H54 (cell line): ENCODE measurements at regions not wholly inside any gene's neighbourhood (a gene's known extent, or its start where the extent isn't known, plus 50 kb on each side); places are given as distances from the start of the nearest gene placed in this dataset.

ENCODE experiments used
- DNase-seq: peaks from one replicate; pipeline ENCODE4 v3.0.0; 2011; ENCODE audit warnings: low spot score, mixed read lengths; ENCODE audit not compliant: insufficient read length
- FAIRE-seq: peaks from 3 replicates; lab custom pipeline; 2011; peaks lifted over from hg19 to GRCh38; lab: Jason Lieb, UNC
- POLR2A ChIP-seq: IDR thresholded peaks from 2 replicates; pipeline ENCODE4 v1.6.1; 2011; ENCODE audit warnings: low read depth, mild to moderate bottlenecking, low read length

GRCh38 chr10:2974083-2974482, 93.3 kb upstream of the PFKP start:
- FAIRE-seq, result no peak
- TF ChIP-seq POLR2A, result no peak
- DNase-seq, result no peak

GRCh38 chr10:2972810-2973209, 94.5 kb upstream of the PFKP start:
- DNase-seq, result no peak
- no peak for TF ChIP-seq POLR2A
- FAIRE-seq, result no peak

GRCh38 chr10:2972216-2972615, 95.1 kb upstream of the PFKP start:
- no peak for TF ChIP-seq POLR2A
- FAIRE-seq (no peak), DNase-seq (no peak)

DNA sequence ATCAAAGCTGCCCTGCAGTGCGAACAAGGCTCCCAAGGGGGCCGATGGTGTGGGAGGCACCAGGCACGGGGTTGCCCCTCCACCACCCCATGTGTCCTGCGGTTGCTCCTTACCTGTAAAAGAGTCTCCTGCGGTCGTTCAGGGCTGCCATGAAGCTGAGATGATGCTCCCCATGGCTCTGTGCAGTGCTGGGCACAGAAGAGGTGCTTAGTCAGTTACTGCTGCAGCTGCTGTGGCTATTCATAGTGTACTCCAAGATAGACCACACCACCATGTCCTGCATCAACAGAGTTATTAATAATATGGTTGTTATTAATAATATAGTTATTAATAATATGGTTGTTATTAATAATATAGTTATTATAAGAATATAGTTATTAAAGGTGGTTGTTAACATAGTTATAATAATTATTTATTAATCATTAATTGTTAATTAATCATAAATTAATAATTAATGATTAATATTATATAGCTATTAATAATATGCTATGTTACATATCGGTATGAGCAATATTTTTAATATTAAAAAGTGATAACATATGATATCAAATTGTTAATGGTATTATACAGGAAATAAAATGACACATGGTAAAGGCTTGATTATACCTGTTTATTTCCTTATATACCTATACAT, 97.0 kb upstream of the PFKP start:
- TF ChIP-seq POLR2A, result no peak
- DNase-seq (no peak), FAIRE-seq (no peak)

DNA sequence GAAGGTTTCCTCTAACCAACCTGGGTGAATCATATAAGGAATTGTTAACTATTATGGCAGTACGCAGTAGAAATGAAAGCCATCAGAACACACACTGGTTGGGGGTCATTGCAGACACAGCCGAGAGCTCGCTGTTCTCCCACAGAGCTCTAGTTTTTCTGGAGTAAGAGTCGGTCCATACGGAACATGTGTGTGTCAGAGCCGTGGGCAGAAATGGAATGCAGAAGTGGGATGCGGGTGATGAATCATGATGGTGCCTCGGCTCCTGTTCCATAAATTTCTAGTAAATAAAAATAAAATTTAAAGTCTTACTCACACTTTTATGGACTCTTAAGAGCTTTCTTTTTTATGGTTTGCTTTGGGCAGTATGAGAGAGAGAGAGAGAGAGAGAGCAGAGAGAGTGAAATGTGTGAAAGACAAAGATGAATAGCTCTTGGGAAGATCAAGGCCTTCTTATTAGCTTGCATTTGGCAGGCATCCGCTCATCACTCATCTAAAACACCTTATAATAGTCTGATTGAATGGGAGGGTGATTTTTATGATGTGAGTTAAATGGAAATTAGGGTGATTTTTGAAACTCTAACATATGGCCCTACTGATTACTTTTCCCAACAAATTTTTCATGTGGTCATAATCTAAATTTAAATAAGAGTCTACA, 98.8 kb upstream of the PFKP start:
- TF ChIP-seq POLR2A, result no peak
- DNase-seq (no peak), FAIRE-seq (no peak)

GRCh38 chr10:2966134-2966533, 101.2 kb upstream of the PFKP start:
- no peak for TF ChIP-seq POLR2A
- DNase-seq (no peak), FAIRE-seq (no peak)

GRCh38 chr10:2964632-2965296, 102.6 kb upstream of the PFKP start:
- DNase-seq, result no peak
- no peak for TF ChIP-seq POLR2A
- no peak for FAIRE-seq

DNA sequence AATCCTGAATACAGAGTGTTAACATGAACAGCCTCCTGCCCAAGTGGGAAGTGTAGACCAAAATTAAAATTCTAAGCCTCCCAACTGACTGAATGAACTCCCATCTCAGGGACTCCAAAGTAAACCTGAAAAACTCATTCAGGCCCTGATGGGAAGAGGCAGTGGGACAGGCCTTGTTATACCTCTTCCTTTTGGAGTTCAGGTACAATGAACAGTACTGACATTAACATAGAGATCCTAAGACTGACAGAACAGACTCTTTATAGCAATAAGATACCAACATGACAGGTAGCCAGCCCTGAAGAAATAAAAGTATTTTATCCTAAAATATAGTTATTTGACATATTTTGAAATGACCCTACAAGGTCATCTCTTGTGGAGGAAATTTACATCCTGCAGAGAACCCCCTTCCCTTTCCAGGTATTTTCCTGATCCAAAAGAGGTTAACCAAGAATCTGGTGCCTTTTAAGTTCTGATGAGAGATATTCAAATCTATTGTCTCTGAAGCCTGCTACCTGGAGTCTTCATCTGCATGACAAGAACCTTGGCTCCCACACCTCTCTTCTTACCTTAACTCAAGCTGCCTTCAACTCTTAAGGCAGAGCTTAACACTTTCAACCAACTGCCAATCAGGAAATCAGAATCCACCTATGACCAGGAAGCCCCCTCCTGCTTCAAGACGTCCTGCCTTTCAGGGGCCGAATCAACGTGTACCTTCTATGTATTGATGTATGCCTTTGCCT, 103.3 kb upstream of the PFKP start:
- FAIRE-seq (no peak), DNase-seq (no peak)
- TF ChIP-seq POLR2A, result no peak

- FAIRE-seq, result no peak
Measured at GRCh38 chr10:2962194-2962593, 105.2 kb upstream of the PFKP start.

DNA sequence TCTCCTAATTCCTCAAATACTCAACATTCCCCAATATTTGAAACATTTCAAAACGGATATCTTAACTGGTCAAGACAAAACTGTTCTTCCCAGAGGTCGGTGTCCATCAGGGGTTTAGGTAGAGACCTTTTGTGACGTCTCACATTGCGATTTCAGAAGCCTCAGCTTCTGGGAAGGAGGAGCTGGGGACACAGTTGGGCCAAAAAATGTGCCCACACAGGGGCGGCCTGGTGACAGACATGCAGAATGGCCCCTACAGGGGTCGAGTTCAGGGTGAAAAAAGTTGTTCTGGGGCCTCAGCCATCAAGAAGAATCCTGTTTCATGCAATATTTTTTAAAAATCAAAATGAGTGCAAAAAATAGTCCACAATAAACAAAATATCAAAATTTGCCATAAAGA, 108.7 kb upstream of the PFKP start:
- FAIRE-seq, result no peak
- DNase-seq, result no peak
- TF ChIP-seq POLR2A, result no peak

More at GRCh38 chr10:2962194-2962593, 105.2 kb upstream of the PFKP start:
- no peak for DNase-seq
- TF ChIP-seq POLR2A, result no peak

GRCh38 chr10:2957785-2958184, 109.6 kb upstream of the PFKP start:
- no peak for FAIRE-seq
- TF ChIP-seq POLR2A, result no peak
- no peak for DNase-seq

GRCh38 chr10:2955064-2955463, 112.3 kb upstream of the PFKP start:
- FAIRE-seq, result no peak

GRCh38 chr10:2953495-2953894, 113.9 kb upstream of the PFKP start:
- TF ChIP-seq POLR2A, result no peak
- DNase-seq (no peak), FAIRE-seq (no peak)

More at GRCh38 chr10:2955064-2955463, 112.3 kb upstream of the PFKP start:
- TF ChIP-seq POLR2A, result no peak
- DNase-seq, result no peak

- no peak for TF ChIP-seq POLR2A
- FAIRE-seq (no peak), DNase-seq (no peak)
Measured at GRCh38 chr10:2951235-2951835, 116.0 kb upstream of the PFKP start.

GRCh38 chr10:2950546-2950945, 116.8 kb upstream of the PFKP start:
- TF ChIP-seq POLR2A, result no peak
- no peak for DNase-seq

More at GRCh38 chr10:2950546-2950945, 116.8 kb upstream of the PFKP start:
- no peak for FAIRE-seq
